Transverse colon (tissue), 4 donors: ENCODE measurements at regions not wholly inside any gene's neighbourhood (a gene's known extent, or its start where the extent isn't known, plus 50 kb on each side); places are given as distances from the start of the nearest gene placed in this dataset.

Experiments
- DNase-seq: peaks from one replicate; pipeline ENCODE4 v3.0.0-alpha.2; 2019
- H3K27ac ChIP-seq, 4 donors: fragments of 200-600 bp; sonication (generic); 2 replicates each; pipeline ENCODE4 v1.5.1; 2016 to 2018; ENCODE audit warnings: inconsistent platforms in 4 of 4
- H3K27me3 ChIP-seq: fragments of 200-600 bp; sonication (generic); 2 replicates; pipeline ENCODE4 v1.5.1; 2017; ENCODE audit warnings: inconsistent platforms
- H3K36me3 ChIP-seq, 4 donors: fragments of 200-600 bp; sonication (generic); 2 replicates each; pipeline ENCODE4 v1.5.1; 2017 to 2019; ENCODE audit warnings: inconsistent platforms in 4 of 4
- H3K4me1 ChIP-seq, 4 donors: fragments of 200-600 bp; sonication (generic); 2 replicates each; pipeline ENCODE4 v1.5.1; 2017 to 2020; ENCODE audit warnings: inconsistent platforms in 4 of 4
- H3K4me3 ChIP-seq, 4 donors: fragments of 200-600 bp; sonication (generic); 1 replicate in 1 of 4; 2 replicates in 3 of 4; pipeline versions ENCODE4 v1.5.1 to v1.6.1; 2017 to 2019; ENCODE audit warnings: inconsistent platforms in 4 of 4
- H3K9me3 ChIP-seq, 2 donors: fragments of 200-600 bp; sonication (generic); 2 replicates each; pipeline ENCODE4 v1.5.1; 2017 to 2019; ENCODE audit warnings: inconsistent platforms in 2 of 2
- CTCF ChIP-seq, 5 experiments: fragments of 200-600 bp in 3 of 5; fragments of 450-650 bp in 2 of 5; sonication (generic) in 3 of 5; IDR thresholded peaks; 1 replicate in 2 of 5; 2 replicates in 3 of 5; pipeline ENCODE4 v1.5.1; 2016 to 2017; ENCODE audit warnings: antibody characterized with exemption in 5 of 5, inconsistent platforms in 3 of 5, mild to moderate bottlenecking in 2 of 5, moderate library complexity in 1 of 5
- EP300 ChIP-seq: sonication (generic); formaldehyde crosslinking; IDR thresholded peaks from one replicate; pipeline ENCODE4 v1.6.1; 2017; ENCODE audit warnings: antibody characterized with exemption, low read depth
- POLR2A ChIP-seq: fragments of 450-650 bp; IDR thresholded peaks from one replicate; pipeline ENCODE4 v1.6.1; 2016; ENCODE audit warnings: antibody characterized with exemption, mild to moderate bottlenecking, moderate library complexity
- POLR2AphosphoS5 ChIP-seq, 3 donors: sonication (generic); formaldehyde crosslinking; IDR thresholded peaks; one replicate each; pipeline ENCODE4 v1.6.1; 2016; ENCODE audit warnings: antibody characterized with exemption in 3 of 3
- WGBS, 2 donors: methylation state at CpG; one replicate each; pipeline ENCODE4 v1.1.5; 2018; ENCODE audit warnings: low coverage in 1 of 2; 5-methylcytosine and 5-hydroxymethylcytosine counted together
- in situ Hi-C, 4 donors: fragments of 200-750 bp; cut with MboI; loops; one replicate each; pipeline versions ENCODE4 v1.15.0 to v1.15.1; 2017; ENCODE audit warnings: low sequenced_read_pairs in 3 of 4, low pct_ligation_motif_present in 1 of 4, low pct_unique_long_range_greater_than_20kb in 1 of 4
- intact Hi-C: fragments of 100-400 bp; cut with DNase I; formaldehyde crosslinking; loops from one replicate; pipeline ENCODE4 v1.15.1; 2023; ENCODE audit warnings: low total_unique reads

- in situ Hi-C loops = no loop called here
- 40 to 63% methylated on average over 1 to 2 of the region's 2 CpGs for WGBS, 2 donors
Measured at GRCh38 chr4:135277980-135278315, 1076.4 kb upstream of the PABPC4L start.

GRCh38 chr4:135277068-135277979, 1075.7 kb upstream of the PABPC4L start:
- in situ Hi-C loops (no loop called here), intact Hi-C loops (no loop called here)
- H3K36me3 ChIP-seq = no peaks in the 10 kb centered on the region
- H3K27me3 ChIP-seq = no peaks in the 10 kb centered on the region
- H3K4me1 ChIP-seq = no peaks in the 10 kb centered on the region
- no peak for TF ChIP-seq POLR2A
- no peak for TF ChIP-seq CTCF (IDR thresholded peaks at IDR 0.05)
- no peak for TF ChIP-seq EP300
- TF ChIP-seq POLR2AphosphoS5 (IDR thresholded peaks at IDR 0.05) = no peak
- H3K4me3 ChIP-seq = no peak overlapping the region
- WGBS, 2 donors = 64 to 67% methylated on average over 5 of the region's 5 CpGs
- H3K27ac ChIP-seq = no peak overlapping the region
- no peaks in the 10 kb centered on the region for H3K9me3 ChIP-seq
- no peak for DNase-seq

More at GRCh38 chr4:135277980-135278315, 1076.4 kb upstream of the PABPC4L start:
- intact Hi-C loops = no loop called here
- Histone ChIP-seq H3K9me3 (no peaks in the 10 kb centered on the region), H3K4me1 (no peaks in the 10 kb centered on the region), H3K27ac (no peak overlapping the region), H3K27me3 (no peaks in the 10 kb centered on the region), H3K36me3 (no peaks in the 10 kb centered on the region), H3K4me3 (no peak overlapping the region)
- DNase-seq = no peak
- TF ChIP-seq EP300 (no peak), CTCF (IDR thresholded peaks at IDR 0.05) (no peak), POLR2AphosphoS5 (IDR thresholded peaks at IDR 0.05) (no peak), POLR2A (no peak)

GRCh38 chr4:135274416-135274815, 1072.8 kb upstream of the PABPC4L start:
- Histone ChIP-seq H3K27ac (no peak overlapping the region), H3K27me3 (no peaks in the 10 kb centered on the region), H3K4me3 (no peak overlapping the region), H3K4me1 (no peaks in the 10 kb centered on the region), H3K36me3 (no peaks in the 10 kb centered on the region), H3K9me3 (no peaks in the 10 kb centered on the region)
- TF ChIP-seq EP300 (no peak), POLR2AphosphoS5 (IDR thresholded peaks at IDR 0.05) (no peak), CTCF (IDR thresholded peaks at IDR 0.05) (no peak), POLR2A (no peak)
- in situ Hi-C loops = no loop called here
- DNase-seq = no peak
- WGBS, 2 donors = 33 to 36% methylated on average over 1 of the region's 1 CpG
- intact Hi-C loops = no loop called here

GRCh38 chr4:135269125-135269890, 1067.7 kb upstream of the PABPC4L start:
- WGBS, 2 donors = 86 to 96% methylated on average over 3 to 7 of the region's 7 CpGs
- in situ Hi-C loops = no loop called here
- no peak overlapping the region for H3K4me3 ChIP-seq

More at GRCh38 chr4:135269125-135269890, 1067.7 kb upstream of the PABPC4L start:
- Histone ChIP-seq H3K27ac (no peak overlapping the region), H3K27me3 (no peaks in the 10 kb centered on the region), H3K9me3 (no peaks in the 10 kb centered on the region), H3K36me3 (no peaks in the 10 kb centered on the region), H3K4me1 (no peaks in the 10 kb centered on the region)
- DNase-seq = no peak
- TF ChIP-seq EP300 = no peak
- no peak for TF ChIP-seq POLR2AphosphoS5 (IDR thresholded peaks at IDR 0.05)
- no peak for TF ChIP-seq CTCF (IDR thresholded peaks at IDR 0.05)
- no peak for TF ChIP-seq POLR2A
- intact Hi-C loops = no loop called here
